ENCODE measurements at regions not wholly inside any gene's neighbourhood (a gene's known extent, or its start where the extent isn't known, plus 50 kb on each side); places are given as distances from the start of the nearest gene placed in this dataset.

DNA sequence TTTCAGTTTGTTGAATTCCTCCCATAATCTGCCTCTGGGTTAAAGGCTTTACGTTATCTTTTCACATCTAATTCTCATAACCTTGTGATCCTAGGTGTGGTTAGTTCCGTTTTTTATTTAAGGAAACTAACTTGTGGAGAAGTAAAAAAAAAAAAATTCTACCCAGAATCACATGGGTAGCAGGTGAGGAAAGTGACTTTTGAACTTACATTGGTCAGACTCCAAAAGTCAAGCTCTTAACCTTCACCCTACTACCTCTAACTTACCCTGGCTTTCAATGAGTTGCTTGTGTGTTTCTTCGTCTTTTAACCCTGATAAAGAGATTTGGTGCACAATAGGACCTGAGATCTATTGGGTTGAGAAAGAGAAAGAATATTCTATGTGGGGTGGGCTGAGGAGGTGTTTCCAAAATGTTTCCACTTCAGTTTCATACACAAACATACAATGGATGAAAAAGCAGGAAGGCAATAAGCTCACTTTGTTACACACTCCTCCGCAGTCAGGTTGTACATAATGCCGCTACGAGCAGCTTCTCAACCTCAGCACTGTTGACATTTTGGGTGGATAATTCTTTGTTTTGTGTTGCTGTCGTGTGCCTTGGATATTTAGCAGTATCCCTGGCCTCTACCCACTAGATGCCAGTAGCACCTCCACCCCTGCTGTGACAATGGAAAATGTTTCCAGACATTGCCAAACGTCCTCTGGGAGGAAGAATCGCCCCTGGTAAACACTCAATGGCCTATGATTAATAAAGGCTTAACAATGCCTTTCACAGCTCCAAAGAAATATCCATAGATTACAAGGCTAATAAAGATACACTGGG is 193.0 kb upstream of the ZNF217 start:
- Histone ChIP-seq H3K9me3 (no peaks in the 10 kb centered on the region), H3K27me3 (no peaks in the 10 kb centered on the region), H3K4me3 (no peak overlapping the region), H3K4me1 (peaks cover 0 to 5% (median 0%) of the 10 kb centered on the region in 4 donors), H3K27ac (no peak overlapping the region), H3K36me3 (no peaks in the 10 kb centered on the region)
- TF ChIP-seq, protein P1, sequence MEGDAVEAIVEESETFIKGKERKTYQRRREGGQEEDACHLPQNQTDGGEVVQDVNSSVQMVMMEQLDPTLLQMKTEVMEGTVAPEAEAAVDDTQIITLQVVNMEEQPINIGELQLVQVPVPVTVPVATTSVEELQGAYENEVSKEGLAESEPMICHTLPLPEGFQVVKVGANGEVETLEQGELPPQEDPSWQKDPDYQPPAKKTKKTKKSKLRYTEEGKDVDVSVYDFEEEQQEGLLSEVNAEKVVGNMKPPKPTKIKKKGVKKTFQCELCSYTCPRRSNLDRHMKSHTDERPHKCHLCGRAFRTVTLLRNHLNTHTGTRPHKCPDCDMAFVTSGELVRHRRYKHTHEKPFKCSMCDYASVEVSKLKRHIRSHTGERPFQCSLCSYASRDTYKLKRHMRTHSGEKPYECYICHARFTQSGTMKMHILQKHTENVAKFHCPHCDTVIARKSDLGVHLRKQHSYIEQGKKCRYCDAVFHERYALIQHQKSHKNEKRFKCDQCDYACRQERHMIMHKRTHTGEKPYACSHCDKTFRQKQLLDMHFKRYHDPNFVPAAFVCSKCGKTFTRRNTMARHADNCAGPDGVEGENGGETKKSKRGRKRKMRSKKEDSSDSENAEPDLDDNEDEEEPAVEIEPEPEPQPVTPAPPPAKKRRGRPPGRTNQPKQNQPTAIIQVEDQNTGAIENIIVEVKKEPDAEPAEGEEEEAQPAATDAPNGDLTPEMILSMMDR (IDR thresholded peaks at IDR 0.05), result no peak
- intact Hi-C loops (cut with DNase I; ENCODE audit: low total_unique reads), result no loop called here
- no peak for DNase-seq

DNA sequence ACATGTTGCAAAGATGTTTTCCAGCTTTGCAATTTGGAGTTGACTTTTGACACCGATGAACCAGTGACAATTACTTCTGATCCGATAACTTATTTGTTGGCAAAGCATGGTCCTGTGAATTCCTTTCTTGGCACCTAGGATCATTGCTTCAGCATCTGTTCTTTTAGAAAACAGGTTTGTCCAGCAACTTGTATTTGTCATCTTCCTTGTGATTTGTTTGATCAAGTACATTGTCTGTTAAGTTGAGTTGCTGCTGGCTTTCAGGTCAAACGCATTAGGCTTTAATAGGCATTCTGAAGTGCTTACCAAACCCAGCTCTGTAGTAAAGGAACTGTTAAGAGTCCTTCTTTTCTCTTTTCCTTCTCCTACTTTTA is 192.4 kb upstream of the ZNF217 start:
- no peak overlapping the region for H3K4me3 ChIP-seq
- H3K27ac ChIP-seq, result no peak overlapping the region
- H3K9me3 ChIP-seq, result no peaks in the 10 kb centered on the region
- H3K4me1 ChIP-seq, result peaks cover 0 to 4% (median 0%) of the 10 kb centered on the region in 4 donors
- no peak for DNase-seq
- H3K36me3 ChIP-seq, result no peaks in the 10 kb centered on the region
- H3K27me3 ChIP-seq, result no peaks in the 10 kb centered on the region
- TF ChIP-seq, protein P1 (IDR thresholded peaks at IDR 0.05), result no peak
- intact Hi-C loops (cut with DNase I; ENCODE audit: low total_unique reads), result no loop called here

DNA sequence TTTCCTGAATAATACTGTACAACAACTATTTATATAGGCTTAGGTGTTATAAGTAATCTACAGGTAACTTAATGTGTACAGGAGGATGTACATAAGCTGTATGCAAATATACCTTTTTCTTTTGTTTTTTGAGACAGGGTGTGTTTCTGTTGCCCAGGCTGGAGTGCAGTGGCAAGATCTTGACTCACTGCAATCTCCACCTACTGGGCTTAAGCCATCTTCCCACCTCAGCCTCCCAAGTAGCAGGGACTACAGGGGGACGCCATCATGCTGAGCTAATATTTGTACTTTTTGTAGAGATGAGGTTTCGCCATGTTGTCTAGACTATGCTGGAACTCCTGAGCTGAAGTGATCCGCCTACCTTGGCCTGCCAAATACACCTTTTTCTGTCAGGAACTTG is 191.7 kb upstream of the ZNF217 start:
- TF ChIP-seq, protein P1 (IDR thresholded peaks at IDR 0.05), result no peak
- H3K9me3 ChIP-seq, result no peaks in the 10 kb centered on the region
- intact Hi-C loops (cut with DNase I; ENCODE audit: low total_unique reads), result no loop called here
- H3K36me3 ChIP-seq, result no peaks in the 10 kb centered on the region
- no peak for DNase-seq
- no peak overlapping the region for H3K4me3 ChIP-seq
- H3K27me3 ChIP-seq, result no peaks in the 10 kb centered on the region
- no peak overlapping the region for H3K27ac ChIP-seq
- H3K4me1 ChIP-seq, result no peaks in the 10 kb centered on the region

DNA sequence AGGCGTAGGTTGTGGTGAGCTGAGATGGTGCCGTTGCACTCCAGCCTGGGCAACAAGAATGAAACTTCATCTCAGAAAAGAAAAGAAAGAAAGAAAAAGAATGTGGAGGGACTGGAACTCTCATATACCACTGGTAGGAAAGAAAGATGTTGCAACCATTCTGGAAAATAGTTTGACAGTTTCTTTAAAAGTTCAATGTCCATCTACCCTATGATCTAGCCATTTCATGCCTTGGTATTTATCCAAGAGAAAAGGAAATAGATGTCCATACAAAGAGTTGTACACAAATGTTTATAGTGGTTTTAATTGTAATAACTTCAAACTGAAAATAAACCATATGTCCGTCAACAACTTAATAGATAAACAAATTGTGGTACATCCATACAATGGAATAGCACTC is 190.1 kb upstream of the ZNF217 start:
- TF ChIP-seq, protein P1 (IDR thresholded peaks at IDR 0.05), result no peak
- H3K4me3 ChIP-seq, result no peak overlapping the region
- DNase-seq, result no peak
- H3K36me3 ChIP-seq, result no peaks in the 10 kb centered on the region
- H3K4me1 ChIP-seq, result no peaks in the 10 kb centered on the region
- H3K9me3 ChIP-seq, result no peaks in the 10 kb centered on the region
- no peaks in the 10 kb centered on the region for H3K27me3 ChIP-seq
- intact Hi-C loops (cut with DNase I; ENCODE audit: low total_unique reads), result no loop called here
- H3K27ac ChIP-seq, result no peak overlapping the region

DNA sequence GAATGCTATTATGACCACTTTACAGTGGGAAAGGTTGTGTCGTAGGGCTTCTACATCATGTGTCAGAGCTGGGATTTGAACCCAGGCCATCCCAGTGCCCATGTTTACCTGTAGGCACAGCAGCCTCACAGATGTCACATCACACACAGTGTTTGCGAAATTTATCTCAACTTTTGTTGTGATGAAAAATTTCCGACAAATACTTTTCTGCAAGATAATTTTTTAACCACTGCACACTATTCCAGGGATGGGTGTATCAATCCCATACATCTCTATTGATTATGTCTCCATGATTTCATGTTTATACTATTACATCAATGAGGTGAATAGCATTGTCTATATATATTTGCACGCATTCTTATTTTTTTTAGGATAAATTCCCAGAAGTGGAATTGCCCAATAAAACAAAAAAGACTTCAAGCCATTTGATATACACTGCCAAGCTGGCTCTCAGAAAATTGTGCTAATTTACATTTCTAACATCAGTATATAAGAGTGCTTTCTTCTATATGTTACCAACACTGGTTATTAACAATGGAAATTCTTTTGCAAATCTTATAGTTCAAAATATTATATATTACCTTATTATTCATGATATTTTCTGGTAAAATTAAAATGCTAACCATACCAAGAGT is 189.1 kb upstream of the ZNF217 start:
- Histone ChIP-seq H3K4me3 (no peak overlapping the region), H3K27ac (no peak overlapping the region), H3K36me3 (no peaks in the 10 kb centered on the region), H3K9me3 (no peaks in the 10 kb centered on the region), H3K27me3 (no peaks in the 10 kb centered on the region), H3K4me1 (no peaks in the 10 kb centered on the region)
- TF ChIP-seq, protein P1 (IDR thresholded peaks at IDR 0.05), result no peak
- DNase-seq, result no peak
- intact Hi-C loops (cut with DNase I; ENCODE audit: low total_unique reads), result no loop called here
